ENCODE measurements at regions not wholly inside any gene's neighbourhood (a gene's known extent, or its start where the extent isn't known, plus 50 kb on each side); places are given as distances from the start of the nearest gene placed in this dataset.

DNA sequence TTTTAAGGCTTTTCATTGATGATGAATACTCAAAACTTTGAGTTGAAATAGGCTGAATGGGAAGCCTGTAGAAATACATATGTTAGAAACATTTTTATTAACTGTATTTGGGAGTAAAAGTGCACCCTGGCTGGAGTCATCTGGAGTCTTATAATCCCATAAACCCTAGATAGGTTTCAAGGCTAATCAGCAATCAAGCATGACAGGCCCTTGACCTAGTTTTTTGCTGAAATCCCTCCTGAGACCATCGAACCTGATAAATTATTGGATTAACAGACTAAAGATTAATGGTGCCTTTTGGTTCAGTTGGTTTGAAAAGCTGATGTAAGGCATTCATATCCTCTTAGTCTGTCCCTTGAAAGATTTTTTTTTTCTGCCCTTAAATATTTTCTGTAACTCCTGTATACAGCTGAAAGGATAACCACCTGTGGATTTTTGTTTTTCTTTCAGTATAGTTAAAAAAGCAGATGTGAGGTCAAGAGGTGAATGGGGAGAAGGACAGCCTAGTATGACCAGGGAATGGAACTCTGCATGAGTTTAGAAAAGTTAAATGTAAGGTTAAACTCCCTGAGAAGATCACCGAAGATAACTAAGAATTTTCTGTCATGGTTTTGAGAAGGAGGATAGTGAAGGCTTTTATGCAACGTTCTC, 69.4 kb upstream of the STXBP5L start:
- DNase-seq (ENCODE audit: low read depth), result no peak
- no peak overlapping the region for H3K4me3 ChIP-seq (ENCODE audit: low read length)
- TF ChIP-seq, protein P1, sequence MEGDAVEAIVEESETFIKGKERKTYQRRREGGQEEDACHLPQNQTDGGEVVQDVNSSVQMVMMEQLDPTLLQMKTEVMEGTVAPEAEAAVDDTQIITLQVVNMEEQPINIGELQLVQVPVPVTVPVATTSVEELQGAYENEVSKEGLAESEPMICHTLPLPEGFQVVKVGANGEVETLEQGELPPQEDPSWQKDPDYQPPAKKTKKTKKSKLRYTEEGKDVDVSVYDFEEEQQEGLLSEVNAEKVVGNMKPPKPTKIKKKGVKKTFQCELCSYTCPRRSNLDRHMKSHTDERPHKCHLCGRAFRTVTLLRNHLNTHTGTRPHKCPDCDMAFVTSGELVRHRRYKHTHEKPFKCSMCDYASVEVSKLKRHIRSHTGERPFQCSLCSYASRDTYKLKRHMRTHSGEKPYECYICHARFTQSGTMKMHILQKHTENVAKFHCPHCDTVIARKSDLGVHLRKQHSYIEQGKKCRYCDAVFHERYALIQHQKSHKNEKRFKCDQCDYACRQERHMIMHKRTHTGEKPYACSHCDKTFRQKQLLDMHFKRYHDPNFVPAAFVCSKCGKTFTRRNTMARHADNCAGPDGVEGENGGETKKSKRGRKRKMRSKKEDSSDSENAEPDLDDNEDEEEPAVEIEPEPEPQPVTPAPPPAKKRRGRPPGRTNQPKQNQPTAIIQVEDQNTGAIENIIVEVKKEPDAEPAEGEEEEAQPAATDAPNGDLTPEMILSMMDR (conservative IDR thresholded peaks at IDR 0.05; ENCODE audit: low read length), result no peak

DNA sequence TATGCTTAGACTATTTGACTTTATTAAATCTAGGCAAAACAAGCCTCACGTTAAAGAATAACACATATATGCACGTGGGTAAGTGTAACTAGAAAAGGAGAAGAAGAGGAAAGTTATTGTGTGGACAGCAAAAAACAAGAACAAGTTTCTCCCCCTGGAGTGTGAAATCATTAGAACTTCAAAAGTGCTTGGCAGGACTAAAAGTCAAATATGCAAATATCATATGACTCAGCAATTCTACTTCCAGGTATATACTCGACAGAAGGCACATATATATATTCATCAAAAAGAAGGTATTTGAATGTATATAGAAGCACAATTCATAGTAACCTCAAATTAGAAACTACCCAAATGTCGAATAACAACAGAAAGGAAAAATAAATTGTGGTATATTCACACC, 68.9 kb upstream of the STXBP5L start:
- no peak overlapping the region for H3K4me3 ChIP-seq (ENCODE audit: low read length)
- no peak for DNase-seq (ENCODE audit: low read depth)
- TF ChIP-seq, protein P1 (conservative IDR thresholded peaks at IDR 0.05; ENCODE audit: low read length), result no peak

DNA sequence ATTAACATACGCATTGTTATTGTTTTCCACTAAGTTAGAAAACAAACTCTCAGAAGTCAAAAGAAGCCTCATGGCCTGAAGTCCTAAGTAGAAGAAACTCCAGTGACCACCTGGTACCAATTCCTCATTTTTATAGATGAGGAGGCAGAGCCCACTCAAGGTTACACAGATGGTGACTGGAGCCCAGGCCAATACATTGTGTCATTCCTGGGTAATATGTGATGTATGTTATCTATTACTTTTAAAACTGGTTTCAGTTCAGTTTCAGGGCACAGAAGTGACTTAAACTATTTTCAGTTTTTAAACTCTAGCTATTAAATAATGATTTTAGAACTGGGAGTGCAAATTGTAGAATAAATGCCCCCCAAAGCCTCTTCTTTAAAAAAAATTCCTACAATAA, 66.7 kb upstream of the STXBP5L start:
- TF ChIP-seq, protein P1 (conservative IDR thresholded peaks at IDR 0.05; ENCODE audit: low read length), result no peak
- no peak for DNase-seq (ENCODE audit: low read depth)
- H3K4me3 ChIP-seq (ENCODE audit: low read length), result no peak overlapping the region

- TF ChIP-seq, protein P1 (conservative IDR thresholded peaks at IDR 0.05; ENCODE audit: low read length), result no peak
- no peak overlapping the region for H3K4me3 ChIP-seq (ENCODE audit: low read length)
- no peak for DNase-seq (ENCODE audit: low read depth)
Measured at GRCh38 chr3:120846073-120846472, 61.9 kb upstream of the STXBP5L start.

GRCh38 chr3:120848503-120848902, 59.5 kb upstream of the STXBP5L start:
- TF ChIP-seq, protein P1 (conservative IDR thresholded peaks at IDR 0.05; ENCODE audit: low read length), result no peak
- no peak overlapping the region for H3K4me3 ChIP-seq (ENCODE audit: low read length)
- no peak for DNase-seq (ENCODE audit: low read depth)

GRCh38 chr3:120850381-120851295, 57.4 kb upstream of the STXBP5L start:
- DNase-seq (ENCODE audit: low read depth), result peak; percentile 10
- TF ChIP-seq, protein P1 (conservative IDR thresholded peaks at IDR 0.05; ENCODE audit: low read length), result no peak
- no peak overlapping the region for H3K4me3 ChIP-seq (ENCODE audit: low read length)

GRCh38 chr3:120852412-120852811, 55.6 kb upstream of the STXBP5L start:
- no peak for DNase-seq (ENCODE audit: low read depth)
- no peak overlapping the region for H3K4me3 ChIP-seq (ENCODE audit: low read length)
- TF ChIP-seq, protein P1 (conservative IDR thresholded peaks at IDR 0.05; ENCODE audit: low read length), result no peak

Data from AG10803 (cell line).